ENCODE measurements at regions not wholly inside any gene's neighbourhood (a gene's known extent, or its start where the extent isn't known, plus 50 kb on each side); places are given as distances from the start of the nearest gene placed in this dataset.

- no peaks in the 10 kb centered on the region for H3K27me3 ChIP-seq (ENCODE audit: control insufficient read depth, insufficient read depth, low read length)
- in situ Hi-C loops (cut with HindIII; ENCODE audit: low pct_unique_long_range_greater_than_20kb, low sequenced_read_pairs): no loop called here
- no TSS peak for BruUV-seq (replicated peaks)
- no peak overlapping the region for H3K27ac ChIP-seq (ENCODE audit: low read length)
- ChIA-PET POLR2A (no interaction called here), CTCF (no interaction called here)
- H3K36me3 ChIP-seq (ENCODE audit: control insufficient read depth, insufficient read depth, low read length): no peaks in the 10 kb centered on the region
- no peak for ATAC-seq
- DNase-seq (ENCODE audit: low read depth, low spot score): no peak
- H3K4me1 ChIP-seq (ENCODE audit: control insufficient read depth, insufficient read depth, low read length): no peaks in the 10 kb centered on the region
- TF ChIP-seq TCF7L2 (IDR thresholded peaks at IDR 0.05; ENCODE audit: low read depth, low read length) (no peak), CTCF (IDR thresholded peaks at IDR 0.05) (no peak), POLR2AphosphoS5 (IDR thresholded peaks at IDR 0.05; ENCODE audit: low read depth, low read length) (no peak), SIN3A (IDR thresholded peaks at IDR 0.05; ENCODE audit: borderline replicate concordance, insufficient read depth, low read depth, low read length) (no peak), REST (IDR thresholded peaks at IDR 0.05; ENCODE audit: insufficient read depth in 1 of 2, low read depth in 2 of 2, low read length in 1 of 2) (no peak)
- intact Hi-C loops (cut with micrococcal nuclease; ENCODE audit: unreplicated experiment): no loop called here
- no peaks in the 10 kb centered on the region for H3K9me3 ChIP-seq (ENCODE audit: control insufficient read depth, insufficient read depth, low read depth, low read length)
- no peak overlapping the region for H3K4me3 ChIP-seq (ENCODE audit: low read depth in 2 of 2, low read length in 2 of 2)
Observed at GRCh38 chr2:139968588-139968987, 1188.4 kb upstream of the NXPH2 start.

GRCh38 chr2:139967665-139968064 lies 1187.5 kb upstream of the NXPH2 start:
- CTCF ChIA-PET: no interaction called here
- H3K4me1 ChIP-seq (ENCODE audit: control insufficient read depth, insufficient read depth, low read length): no peaks in the 10 kb centered on the region
- H3K9me3 ChIP-seq (ENCODE audit: control insufficient read depth, insufficient read depth, low read depth, low read length): no peaks in the 10 kb centered on the region
- TF ChIP-seq SIN3A (IDR thresholded peaks at IDR 0.05; ENCODE audit: borderline replicate concordance, insufficient read depth, low read depth, low read length) (no peak), TCF7L2 (IDR thresholded peaks at IDR 0.05; ENCODE audit: low read depth, low read length) (no peak), CTCF (IDR thresholded peaks at IDR 0.05) (no peak), REST (IDR thresholded peaks at IDR 0.05; ENCODE audit: insufficient read depth in 1 of 2, low read depth in 2 of 2, low read length in 1 of 2) (no peak), POLR2AphosphoS5 (IDR thresholded peaks at IDR 0.05; ENCODE audit: low read depth, low read length) (no peak)
- intact Hi-C loops (cut with micrococcal nuclease; ENCODE audit: unreplicated experiment) (no loop called here), in situ Hi-C loops (cut with HindIII; ENCODE audit: low pct_unique_long_range_greater_than_20kb, low sequenced_read_pairs) (no loop called here)
- H3K4me3 ChIP-seq (ENCODE audit: low read depth in 2 of 2, low read length in 2 of 2): no peak overlapping the region
- POLR2A ChIA-PET: no interaction called here
- DNase-seq (ENCODE audit: low read depth, low spot score): no peak
- no peak overlapping the region for H3K27ac ChIP-seq (ENCODE audit: low read length)
- H3K36me3 ChIP-seq (ENCODE audit: control insufficient read depth, insufficient read depth, low read length): no peaks in the 10 kb centered on the region
- BruUV-seq (replicated peaks): no TSS peak
- no peak for ATAC-seq
- no peaks in the 10 kb centered on the region for H3K27me3 ChIP-seq (ENCODE audit: control insufficient read depth, insufficient read depth, low read length)
